Endodermal cell (in vitro differentiated cells): ENCODE measurements at regions not wholly inside any gene's neighbourhood (a gene's known extent, or its start where the extent isn't known, plus 50 kb on each side); places are given as distances from the start of the nearest gene placed in this dataset.

Source experiments
- DNase-seq: peaks from one replicate; pipeline ENCODE4 v3.0.0-alpha.2; 2017
- H3K27ac ChIP-seq: 2 replicates; pipeline ENCODE4 v1.5.1; 2013; ENCODE audit warnings: mild to moderate bottlenecking, low read depth, low read length, moderate library complexity
- H3K27me3 ChIP-seq: 2 replicates; pipeline ENCODE4 v1.6.1; 2013; ENCODE audit warnings: mild to moderate bottlenecking, low read length, moderate library complexity; ENCODE audit not compliant: insufficient read depth, control insufficient read depth, poor library complexity, severe bottlenecking
- H3K36me3 ChIP-seq: 2 replicates; pipeline ENCODE4 v1.7.0; 2013; ENCODE audit warnings: mild to moderate bottlenecking, low read length, moderate library complexity; ENCODE audit not compliant: control insufficient read depth, insufficient read depth
- H3K4me1 ChIP-seq: one replicate; pipeline ENCODE4 v1.7.0; 2013; ENCODE audit warnings: low read length; ENCODE audit not compliant: control insufficient read depth, insufficient read depth
- H3K4me3 ChIP-seq: 2 replicates; pipeline ENCODE4 v1.5.1; 2013; ENCODE audit warnings: mild to moderate bottlenecking, low read length, moderate library complexity
- H3K9ac ChIP-seq: 2 replicates; pipeline ENCODE4 v1.6.1; 2013; ENCODE audit warnings: mild to moderate bottlenecking, low read length, moderate library complexity; ENCODE audit not compliant: poor library complexity, severe bottlenecking; ENCODE audit errors: extremely low read depth
- H3K9me3 ChIP-seq: 2 replicates; pipeline ENCODE4 v1.6.1; 2013; ENCODE audit warnings: mild to moderate bottlenecking, low read length, moderate library complexity; ENCODE audit not compliant: control insufficient read depth
- H3K27ac Mint-ChIP-seq: 2 replicates; pipeline ENCODE4 v1.8.0; 2020; ENCODE audit warnings: mixed read lengths
- H3K27me3 Mint-ChIP-seq: 2 replicates; pipeline ENCODE4 v1.8.0; 2021; ENCODE audit warnings: mild to moderate bottlenecking, mixed read lengths; ENCODE audit not compliant: insufficient read depth
- H3K36me3 Mint-ChIP-seq: 2 replicates; pipeline ENCODE4 v1.8.0; 2020; ENCODE audit warnings: low read depth, mixed read lengths
- H3K4me1 Mint-ChIP-seq: 2 replicates; pipeline ENCODE4 v1.8.0; 2020; ENCODE audit warnings: mixed read lengths
- H3K4me3 Mint-ChIP-seq: 2 replicates; pipeline ENCODE4 v1.8.0; 2020; ENCODE audit warnings: mild to moderate bottlenecking, moderate library complexity, mixed read lengths
- H3K9me3 Mint-ChIP-seq: 2 replicates; pipeline ENCODE4 v1.8.0; 2020; ENCODE audit warnings: mild to moderate bottlenecking, mixed read lengths
- CTCF ChIP-seq: fragments of 200-600 bp; sonication (generic); conservative IDR thresholded peaks from 2 replicates; pipeline ENCODE4 v1.5.0; 2021; ENCODE audit warnings: antibody characterized with exemption, mild to moderate bottlenecking
- WGBS, 2 experiments: methylation state at CpG; one replicate each; pipeline versions ENCODE4 v1.1.5 to v1.1.7; 2013; ENCODE audit warnings: missing lambda C conversion rate in 2 of 2, mixed read lengths in 1 of 2; ENCODE audit not compliant: insufficient coverage in 1 of 2, insufficient read length in 1 of 2; 5-methylcytosine and 5-hydroxymethylcytosine counted together

DNA sequence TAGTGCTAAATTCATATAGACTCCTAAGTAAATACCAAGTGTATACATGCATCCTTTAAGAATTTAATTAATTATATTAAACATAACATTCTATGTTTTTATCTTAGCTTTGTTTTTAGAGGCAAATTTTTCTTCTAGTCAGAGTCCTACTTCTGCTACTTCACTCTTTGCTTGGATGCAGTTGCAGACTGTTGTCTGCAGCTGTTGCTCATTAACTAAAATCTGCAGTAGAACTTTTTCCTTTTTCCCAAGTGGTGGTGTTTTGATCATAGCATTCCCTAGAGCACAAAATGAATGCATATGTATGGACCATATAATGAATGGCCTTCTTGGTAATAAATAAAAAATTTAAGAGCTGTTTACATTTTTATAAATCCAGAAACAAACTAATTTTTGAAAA, 198.3 kb downstream of the CASP12 start:
- no peak overlapping the region for H3K4me3 Mint-ChIP-seq
- Histone ChIP-seq H3K36me3 (no peaks in the 10 kb centered on the region), H3K9me3 (no peaks in the 10 kb centered on the region), H3K4me3 (no peak overlapping the region), H3K4me1 (no peaks in the 10 kb centered on the region), H3K27ac (no peak overlapping the region), H3K27me3 (no peaks in the 10 kb centered on the region), H3K9ac (no peak overlapping the region)
- no peaks in the 10 kb centered on the region for H3K4me1 Mint-ChIP-seq
- H3K9me3 Mint-ChIP-seq = no peaks in the 10 kb centered on the region
- no peaks in the 10 kb centered on the region for H3K27me3 Mint-ChIP-seq
- H3K27ac Mint-ChIP-seq = no peak overlapping the region
- TF ChIP-seq CTCF = no peak
- H3K36me3 Mint-ChIP-seq = no peaks in the 10 kb centered on the region
- DNase-seq = no peak

- no peaks in the 10 kb centered on the region for H3K36me3 ChIP-seq
- TF ChIP-seq CTCF = no peak
- H3K27me3 ChIP-seq = no peaks in the 10 kb centered on the region
- DNase-seq = no peak
- Mint-ChIP-seq H3K27me3 (no peaks in the 10 kb centered on the region), H3K9me3 (peaks cover 4% of the 10 kb centered on the region), H3K4me3 (no peak overlapping the region), H3K4me1 (no peaks in the 10 kb centered on the region), H3K27ac (no peak overlapping the region), H3K36me3 (no peaks in the 10 kb centered on the region)
- no peaks in the 10 kb centered on the region for H3K4me1 ChIP-seq
- H3K27ac ChIP-seq = no peak overlapping the region
- H3K9me3 ChIP-seq = no peaks in the 10 kb centered on the region
- no peak overlapping the region for H3K4me3 ChIP-seq
- H3K9ac ChIP-seq = no peak overlapping the region
Measured at GRCh38 chr11:104695065-104695463, 203.2 kb downstream of the CASP12 start.

DNA sequence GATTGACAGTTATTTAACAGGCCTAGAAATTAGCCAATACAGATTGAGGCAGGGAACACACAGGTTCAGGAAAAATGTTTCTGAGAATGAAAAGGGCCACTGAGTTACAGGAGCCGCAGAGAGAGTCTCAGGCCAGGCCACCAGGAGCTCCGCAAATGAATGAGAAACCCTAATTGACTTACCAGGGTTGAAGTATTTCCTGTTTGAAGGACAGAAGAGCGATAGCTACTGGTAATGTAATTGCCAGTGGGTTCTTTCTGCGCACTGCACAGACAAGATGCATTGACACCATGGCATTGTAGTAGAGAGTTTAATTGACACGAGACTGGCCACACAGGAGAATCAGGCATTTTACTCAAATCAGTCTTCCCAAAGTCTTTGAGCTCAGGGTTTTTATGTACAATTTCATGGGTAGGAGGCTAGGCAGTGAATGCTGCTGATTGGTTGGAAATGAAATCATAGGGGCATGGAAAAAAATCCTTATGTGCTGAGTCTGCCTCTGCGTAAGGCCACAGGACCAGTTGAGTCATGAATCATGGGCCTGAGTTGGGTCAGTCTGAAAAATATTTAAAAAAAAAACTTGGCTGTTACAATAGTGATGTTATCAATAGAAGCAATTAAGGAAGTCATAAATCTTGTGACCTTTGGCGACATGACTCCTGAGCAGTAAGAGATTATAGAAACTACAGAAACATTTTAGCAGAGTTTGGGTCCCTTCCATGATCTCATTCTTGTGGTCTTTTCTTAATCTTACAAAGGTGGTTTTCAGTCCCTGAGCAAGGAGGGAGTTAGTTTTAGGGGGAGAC, 203.8 kb downstream of the CASP12 start:
- Mint-ChIP-seq H3K4me1 (no peaks in the 10 kb centered on the region), H3K36me3 (no peaks in the 10 kb centered on the region), H3K27me3 (no peaks in the 10 kb centered on the region), H3K4me3 (no peak overlapping the region), H3K9me3 (peaks cover 4% of the 10 kb centered on the region), H3K27ac (no peak overlapping the region)
- H3K36me3 ChIP-seq = no peaks in the 10 kb centered on the region
- H3K9me3 ChIP-seq = no peaks in the 10 kb centered on the region
- WGBS, 2 experiments = 95% methylated on average over 6 to 7 of the region's 7 CpGs
- no peak overlapping the region for H3K4me3 ChIP-seq
- H3K27me3 ChIP-seq = no peaks in the 10 kb centered on the region
- H3K9ac ChIP-seq = no peak overlapping the region
- no peaks in the 10 kb centered on the region for H3K4me1 ChIP-seq
- DNase-seq = no peak
- no peak for TF ChIP-seq CTCF
- H3K27ac ChIP-seq = no peak overlapping the region
